A549 (cell line): ENCODE measurements at regions not wholly inside any gene's neighbourhood (a gene's known extent, or its start where the extent isn't known, plus 50 kb on each side); places are given as distances from the start of the nearest gene placed in this dataset.

Experiments used
- ATAC-seq, 2 experiments: fragments of 200-7000 bp in 1 of 2; fragments of >200 bp in 1 of 2; cut with Nextera tagmentation in 1 of 2; cut with Tn5 transposase in 1 of 2; 3 replicates each; pipeline versions ENCODE4 v1.8.0 to v1.9.1; 2018 to 2020; ENCODE audit warnings: mild to moderate bottlenecking in 1 of 2, moderate library complexity in 1 of 2
- CTCF ChIA-PET: fragments of 300-600 bp; sonication (Branson Sonifier 250); formaldehyde crosslinking; extraction: SDS; loops from one replicate; lab custom pipeline; 2021; ENCODE audit warnings: antibody characterized with exemption, inconsistent platforms; lab: Yijun Ruan, JAX
- POLR2A ChIA-PET: fragments of 350-600 bp; formaldehyde crosslinking; extraction: SDS; loops from one replicate; lab custom pipeline; 2021; ENCODE audit warnings: antibody characterized with exemption, inconsistent platforms; lab: Yijun Ruan, JAX
- DNase-seq, 2 experiments: peaks; one replicate each; pipeline versions ENCODE4 v3.0.0 to v3.0.0-alpha.2; 2011 to 2016; ENCODE audit warnings: low read depth in 1 of 2, low spot score in 1 of 2
- FAIRE-seq: peaks from 2 replicates; lab custom pipeline; 2011; peaks lifted over from hg19 to GRCh38; lab: Jason Lieb, UNC
- H3K27ac ChIP-seq, 2 experiments: fragments of >200 bp; sonication (Bioruptor Twin); formaldehyde crosslinking; 3 replicates each; pipeline ENCODE4 v1.5.1; 2016 to 2017
- H3K4me1 ChIP-seq: fragments of >200 bp; sonication (Bioruptor Twin); formaldehyde crosslinking; 3 replicates; pipeline ENCODE4 v1.6.1; 2016
- H3K4me2 ChIP-seq: fragments of >200 bp; sonication (Bioruptor Twin); formaldehyde crosslinking; 3 replicates; pipeline ENCODE4 v1.6.1; 2016
- H3K4me3 ChIP-seq: fragments of >200 bp; sonication (Bioruptor Twin); formaldehyde crosslinking; 3 replicates; pipeline ENCODE4 v1.5.1; 2016
- H3K9me3 ChIP-seq: fragments of >200 bp; sonication (Bioruptor Twin); formaldehyde crosslinking; 3 replicates; pipeline ENCODE4 v1.6.1; 2016
- CHD2 ChIP-seq: fragments of 150-350 bp; IDR thresholded peaks from 2 replicates; pipeline ENCODE4 v1.6.1; 2014; ENCODE audit warnings: low read length; ENCODE audit not compliant: partially characterized antibody
- FOSL2 ChIP-seq, 2 experiments: fragments of 450-650 bp in 1 of 2; fragments of >200 bp in 1 of 2; sonication (Bioruptor Twin) in 1 of 2; formaldehyde crosslinking; IDR thresholded peaks; 2 replicates each; pipeline versions ENCODE4 v1.5.0 to v1.6.1; 2016 to 2020; ENCODE audit warnings: mild to moderate bottlenecking in 1 of 2, moderate library complexity in 1 of 2
- HES2 ChIP-seq: fragments of >200 bp; sonication (Bioruptor Twin); formaldehyde crosslinking; IDR thresholded peaks from 2 replicates; pipeline ENCODE4 v1.6.1; 2016
- KDM5A ChIP-seq: fragments of 200-600 bp; sonication (generic); IDR thresholded peaks from 2 replicates; pipeline ENCODE4 v1.6.1; 2016; ENCODE audit warnings: antibody characterized with exemption, mild to moderate bottlenecking
- MAFK ChIP-seq: fragments of 450-650 bp; IDR thresholded peaks from 2 replicates; pipeline ENCODE4 v1.6.1; 2014; ENCODE audit not compliant: partially characterized antibody
- MYC ChIP-seq: IDR thresholded peaks from 2 replicates; pipeline ENCODE4 v1.6.1; 2012; ENCODE audit warnings: mild to moderate bottlenecking, inconsistent platforms, low read length, improper control_type of control experiment, borderline replicate concordance
- NFE2L2 ChIP-seq: fragments of 150-350 bp; conservative IDR thresholded peaks from 2 replicates; pipeline ENCODE4 v1.6.1; 2014; ENCODE audit warnings: low read length
- NR3C1 ChIP-seq: fragments of >200 bp; sonication (Bioruptor Twin); formaldehyde crosslinking; IDR thresholded peaks from 3 replicates; pipeline ENCODE4 v1.6.1; 2017
- PBX3 ChIP-seq: IDR thresholded peaks from 2 replicates; pipeline ENCODE4 v1.6.1; 2012
- POLR2A ChIP-seq: IDR thresholded peaks from 2 replicates; pipeline ENCODE4 v1.6.1; 2012; ENCODE audit warnings: mild to moderate bottlenecking, low read length
- POLR2AphosphoS2 ChIP-seq: conservative IDR thresholded peaks from 2 replicates; pipeline ENCODE4 v1.6.1; 2012; ENCODE audit warnings: low read length, improper control_type of control experiment, inconsistent platforms
- RAD21 ChIP-seq, 2 experiments: fragments of >200 bp in 1 of 2; sonication (Bioruptor Twin) in 1 of 2; formaldehyde crosslinking in 1 of 2; IDR thresholded peaks in 1 of 2; conservative IDR thresholded peaks in 1 of 2; 2 replicates in 1 of 2; 3 replicates in 1 of 2; pipeline ENCODE4 v1.6.1; 2012 to 2018; ENCODE audit warnings: inconsistent platforms in 1 of 2
- REST ChIP-seq: fragments of 200-600 bp; sonication (generic); IDR thresholded peaks from 2 replicates; pipeline ENCODE4 v1.6.1; 2016; ENCODE audit warnings: antibody characterized with exemption, mild to moderate bottlenecking, moderate library complexity
- ZSCAN20 ChIP-seq: fragments of 250-450 bp; sonication (Bioruptor Pico); IDR thresholded peaks from 2 replicates; pipeline ENCODE4 v1.8.0; 2022; ENCODE audit warnings: mild to moderate bottlenecking, moderate library complexity
- WGBS: methylation state at CpG from one replicate; pipeline ENCODE4 v1.1.6; 2017; ENCODE audit errors: missing lambda C conversion rate; 5-methylcytosine and 5-hydroxymethylcytosine counted together

- H3K4me1 ChIP-seq, result no peaks in the 10 kb centered on the region
- no peak for TF ChIP-seq CHD2
- TF ChIP-seq REST, result no peak
- TF ChIP-seq FOSL2 (IDR thresholded peaks at IDR 0.05), result no peak
- no peak for TF ChIP-seq FOSL2 (CRISPR knock-in tag; IDR thresholded peaks at IDR 0.05)
- no peak for TF ChIP-seq PBX3
- TF ChIP-seq KDM5A, result no peak
- TF ChIP-seq POLR2AphosphoS2, result no peak
- TF ChIP-seq MAFK, result no peak
- no peaks in the 10 kb centered on the region for H3K9me3 ChIP-seq
- ChIA-PET CTCF (no interaction called here), POLR2A (no interaction called here)
- no peak for FAIRE-seq
- no peak for ATAC-seq
- H3K27ac ChIP-seq, result no peak overlapping the region
- no peak for DNase-seq
- no peak overlapping the region for H3K4me2 ChIP-seq
- H3K4me3 ChIP-seq, result no peak overlapping the region
Observed at GRCh38 chr6:165735065-165735464, 72.0 kb upstream of the PDE10A start.

- Histone ChIP-seq H3K4me1 (no peaks in the 10 kb centered on the region), H3K4me3 (no peak overlapping the region), H3K4me2 (no peak overlapping the region), H3K9me3 (no peaks in the 10 kb centered on the region), H3K27ac (no peak overlapping the region)
- WGBS, result 72% methylated on average over 1 of the region's 1 CpG
- CTCF ChIA-PET, result interaction anchor here (1.6 kb wide), 1 partner anchor 66 kb away, joined by 4 read pairs; no protein-coding TSS in a partner anchor
- ATAC-seq (no peak), FAIRE-seq (no peak), DNase-seq (no peak)
- POLR2A ChIA-PET, result no interaction called here
- TF ChIP-seq KDM5A (no peak), POLR2AphosphoS2 (no peak), MYC (no peak), PBX3 (no peak)
Observed at GRCh38 chr6:165733489-165733791, 70.4 kb upstream of the PDE10A start.

GRCh38 chr6:165732696-165733488 lies 69.9 kb upstream of the PDE10A start:
- no peak for TF ChIP-seq ZSCAN20 (CRISPR knock-in tag)
- no peak for TF ChIP-seq POLR2A
- no peak for TF ChIP-seq NR3C1
- TF ChIP-seq FOSL2 (IDR thresholded peaks at IDR 0.05), result no peak
- no peak for TF ChIP-seq FOSL2 (CRISPR knock-in tag; IDR thresholded peaks at IDR 0.05)
- TF ChIP-seq NFE2L2, result no peak
- TF ChIP-seq REST, result no peak
- TF ChIP-seq HES2, result no peak
- TF ChIP-seq RAD21 (conservative IDR thresholded peaks at IDR 0.05 in 1 of 2, IDR thresholded peaks at IDR 0.05 in 1 of 2), result no peak
- Histone ChIP-seq H3K4me2 (no peak overlapping the region), H3K4me1 (peaks cover 4% of the 10 kb centered on the region; the same call in 1 of the 3 replicates), H3K9me3 (no peaks in the 10 kb centered on the region), H3K4me3 (no peak overlapping the region), H3K27ac (no peak overlapping the region)
- ATAC-seq, result no peak
- no peak for DNase-seq
- no peak for FAIRE-seq
- ChIA-PET POLR2A (no interaction called here), CTCF (interaction anchor here (1.6 kb wide), 1 partner anchor 66 kb away, joined by 4 read pairs; no protein-coding TSS in a partner anchor)
- 87% methylated on average over 9 of the region's 15 CpGs for WGBS
